SK-N-SH treated with all-trans-retinoic acid at 6 μM for 48 hours (cell line): ENCODE measurements at regions not wholly inside any gene's neighbourhood (a gene's known extent, or its start where the extent isn't known, plus 50 kb on each side); places are given as distances from the start of the nearest gene placed in this dataset.

Experiments
- ARNTL ChIP-seq: fragments of 450-650 bp; formaldehyde crosslinking; IDR thresholded peaks from 2 replicates; pipeline ENCODE4 v1.5.0; 2020; ENCODE audit warnings: low read depth, mild to moderate bottlenecking, moderate library complexity, borderline replicate concordance
- BACH2 ChIP-seq: fragments of 250-450 bp; sonication (Bioruptor Pico); IDR thresholded peaks from 2 replicates; pipeline ENCODE4 v1.9.0; 2021; ENCODE audit warnings: mild to moderate bottlenecking, borderline replicate concordance
- CREB5 ChIP-seq: fragments of 250-450 bp; sonication (Bioruptor Pico); IDR thresholded peaks from 2 replicates; pipeline ENCODE4 v1.5.1; 2020; ENCODE audit warnings: low read depth, mild to moderate bottlenecking, moderate library complexity
- CSDC2 ChIP-seq: fragments of 250-450 bp; sonication (Bioruptor Pico); IDR thresholded peaks from 2 replicates; pipeline ENCODE4 v1.5.0; 2020; ENCODE audit warnings: mild to moderate bottlenecking, moderate library complexity
- CSRNP3 ChIP-seq: fragments of 250-450 bp; sonication (Bioruptor Pico); IDR thresholded peaks from 2 replicates; pipeline ENCODE4 v1.5.1; 2021; ENCODE audit warnings: mild to moderate bottlenecking, moderate library complexity
- GLIS3 ChIP-seq: fragments of 250-450 bp; sonication (Bioruptor Pico); IDR thresholded peaks from 2 replicates; pipeline ENCODE4 v1.5.0; 2020; ENCODE audit warnings: mild to moderate bottlenecking, moderate library complexity
- PATZ1 ChIP-seq: fragments of 250-450 bp; sonication (Bioruptor Pico); IDR thresholded peaks from 2 replicates; pipeline ENCODE4 v1.8.0; 2020; ENCODE audit warnings: mild to moderate bottlenecking, moderate library complexity, borderline replicate concordance
- RARB ChIP-seq: fragments of 250-450 bp; sonication (Bioruptor Pico); IDR thresholded peaks from 2 replicates; pipeline ENCODE4 v1.8.0; 2021; ENCODE audit warnings: mild to moderate bottlenecking, moderate library complexity
- TCF4 ChIP-seq: fragments of 250-450 bp; sonication (Bioruptor Pico); IDR thresholded peaks from 2 replicates; pipeline ENCODE4 v1.8.0; 2021; ENCODE audit warnings: mild to moderate bottlenecking, moderate library complexity, borderline replicate concordance
- ZC3H10 ChIP-seq: fragments of 250-450 bp; sonication (Bioruptor Pico); IDR thresholded peaks from 2 replicates; pipeline ENCODE4 v1.5.1; 2021; ENCODE audit warnings: mild to moderate bottlenecking, moderate library complexity
- ZFP30 ChIP-seq: fragments of 450-650 bp; formaldehyde crosslinking; IDR thresholded peaks from 2 replicates; pipeline ENCODE4 v1.5.0; 2022; ENCODE audit warnings: mild to moderate bottlenecking, moderate library complexity
- ZNF565 ChIP-seq: fragments of 450-650 bp; formaldehyde crosslinking; conservative IDR thresholded peaks from 2 replicates; pipeline ENCODE4 v1.5.0; 2020; ENCODE audit warnings: low read depth, mild to moderate bottlenecking, moderate library complexity
- ZNF8 ChIP-seq: fragments of 450-650 bp; formaldehyde crosslinking; IDR thresholded peaks from 2 replicates; pipeline ENCODE4 v1.5.0; 2020; ENCODE audit warnings: mild to moderate bottlenecking, moderate library complexity

- TF ChIP-seq ZC3H10: no peak
- no peak for TF ChIP-seq CREB5 (CRISPR knock-in tag)
- no peak for TF ChIP-seq GLIS3 (CRISPR knock-in tag)
- TF ChIP-seq BACH2 (CRISPR knock-in tag): no peak
- no peak for TF ChIP-seq ARNTL (CRISPR knock-in tag)
- no peak for TF ChIP-seq ZNF8
- no peak for TF ChIP-seq RARB
- TF ChIP-seq CSDC2 (CRISPR knock-in tag): no peak
- no peak for TF ChIP-seq TCF4
- no peak for TF ChIP-seq ZNF565 (CRISPR knock-in tag)
- TF ChIP-seq PATZ1 (CRISPR knock-in tag): no peak
- TF ChIP-seq CSRNP3: no peak
- no peak for TF ChIP-seq ZFP30 (CRISPR knock-in tag)
Observed at GRCh38 chr1:96966536-96967138, 245.1 kb downstream of the PTBP2 start.
